ENCODE measurements at regions not wholly inside any gene's neighbourhood (a gene's known extent, or its start where the extent isn't known, plus 50 kb on each side); places are given as distances from the start of the nearest gene placed in this dataset.

DNA sequence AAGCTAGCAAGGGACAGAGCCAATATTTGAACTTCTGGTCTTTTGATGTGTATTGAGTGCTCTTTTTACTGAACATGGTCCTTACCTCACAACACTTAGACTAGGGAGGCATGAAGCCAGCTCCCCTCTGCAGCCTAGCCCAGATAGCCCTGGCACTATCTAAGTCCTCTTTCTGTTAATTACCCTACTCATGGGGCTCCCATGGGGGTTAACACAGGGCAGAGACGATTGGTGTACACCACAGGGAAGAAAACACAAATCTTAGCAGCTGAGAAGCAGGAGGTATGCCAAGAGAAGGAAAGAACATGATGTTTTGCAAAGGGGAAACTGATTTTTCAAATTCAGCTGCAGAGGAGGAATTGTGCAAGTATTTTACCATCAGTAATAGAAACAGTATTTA lies 383.8 kb downstream of the TMEM232 start:
- DNase-seq (ENCODE audit: extremely low read depth, low read depth, low spot score): no peak

DNA sequence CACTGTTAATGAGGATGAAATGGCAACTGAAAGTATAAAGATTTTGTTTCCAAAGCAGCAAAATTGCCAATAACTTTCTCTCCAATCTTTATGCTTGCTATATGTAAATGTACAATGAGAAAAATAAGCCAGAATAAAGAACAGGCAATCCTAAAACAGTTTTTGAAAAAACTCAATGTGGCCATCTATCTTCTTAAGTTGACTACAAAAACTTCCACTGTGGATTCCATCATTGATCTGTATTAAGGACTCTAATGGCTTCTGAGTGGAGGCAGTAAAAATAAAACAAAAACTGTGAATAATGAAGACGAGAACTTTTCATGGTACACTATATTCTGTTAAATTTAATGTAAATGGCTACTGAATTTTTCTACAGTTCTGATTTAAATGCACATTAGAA lies 382.9 kb downstream of the TMEM232 start:
- no peak for DNase-seq (ENCODE audit: extremely low read depth, low read depth, low spot score)

DNA sequence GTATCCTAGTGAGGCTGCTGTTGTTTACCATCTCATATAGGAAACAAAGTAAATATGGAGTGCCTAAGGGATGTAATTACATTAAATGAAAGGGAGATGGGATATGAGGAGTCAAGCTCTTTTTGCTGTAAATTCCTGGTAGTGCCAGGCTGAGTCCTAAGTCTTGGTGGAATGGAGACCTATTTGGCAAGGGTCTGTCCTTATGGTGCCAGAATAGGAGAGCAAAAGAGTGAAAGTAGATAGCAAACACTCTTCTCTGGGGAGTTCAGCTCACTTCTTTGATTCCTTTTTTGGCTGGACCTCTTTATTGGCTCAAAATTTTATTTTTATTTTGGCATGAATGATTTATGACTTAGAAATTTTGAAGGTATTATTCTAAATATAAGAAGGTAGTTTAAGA lies 380.8 kb downstream of the TMEM232 start:
- DNase-seq (ENCODE audit: extremely low read depth, low read depth, low spot score): no peak

DNA sequence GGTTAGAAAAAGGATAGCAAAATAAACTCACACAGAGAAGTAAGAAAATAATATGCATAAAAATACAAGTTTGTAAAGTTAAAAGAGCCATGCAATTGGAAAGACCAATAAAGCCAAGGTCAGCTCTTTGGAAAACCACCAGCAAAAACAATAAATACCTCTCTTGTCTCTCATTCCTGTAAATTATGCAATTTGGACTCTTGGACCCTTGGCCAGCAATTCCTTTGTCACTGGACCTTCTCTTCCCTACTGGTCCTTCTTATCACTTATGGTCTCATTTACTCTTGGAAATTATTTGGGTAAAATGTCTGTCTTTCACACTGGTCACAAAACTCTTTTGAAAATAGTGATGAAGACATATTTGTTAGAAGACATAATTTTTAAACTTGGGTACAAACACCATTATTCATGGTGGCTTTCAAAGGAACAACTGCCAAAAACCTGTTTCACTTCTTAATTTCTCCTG lies 379.5 kb downstream of the TMEM232 start:
- DNase-seq (ENCODE audit: extremely low read depth, low read depth, low spot score): no peak

DNA sequence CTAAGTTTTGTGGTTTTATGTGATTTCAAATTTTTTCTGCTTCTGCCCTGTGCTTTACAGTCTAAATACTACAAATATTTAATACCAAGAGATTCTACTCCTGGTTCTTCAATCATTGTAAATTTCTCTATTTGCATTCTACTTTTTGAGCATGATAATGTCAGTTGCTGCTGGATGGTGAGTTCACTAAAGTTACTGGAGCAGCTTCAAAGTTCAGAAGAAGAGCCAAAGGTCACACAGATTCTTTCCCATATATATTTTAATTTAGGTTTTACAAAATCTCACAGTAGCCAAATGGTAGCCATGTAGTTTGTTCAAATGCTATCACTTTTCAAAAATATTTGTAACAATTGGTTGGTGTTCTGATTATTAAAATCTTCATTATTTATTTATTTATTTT lies 378.7 kb downstream of the TMEM232 start:
- DNase-seq (ENCODE audit: extremely low read depth, low read depth, low spot score): no peak

DNA sequence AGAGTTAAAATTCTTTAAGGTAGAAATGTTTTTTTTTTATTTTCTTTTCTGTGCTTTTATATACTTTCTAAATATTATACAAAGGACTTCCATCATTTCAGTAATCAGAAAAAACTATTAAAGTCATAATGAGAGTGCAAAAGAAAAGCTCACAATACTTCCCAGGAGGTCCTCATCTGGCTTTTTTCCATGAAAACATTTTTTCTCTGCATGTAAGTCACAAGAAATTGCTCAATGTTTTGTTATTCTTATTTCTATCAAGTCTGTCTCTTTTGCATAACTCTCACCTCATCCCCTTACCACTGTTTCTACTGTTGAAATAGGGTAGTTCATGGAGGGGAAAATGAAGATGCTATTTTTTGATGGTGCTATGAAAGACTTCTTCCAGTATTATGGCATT lies 375.0 kb downstream of the TMEM232 start:
- no peak for DNase-seq (ENCODE audit: extremely low read depth, low read depth, low spot score)

DNA sequence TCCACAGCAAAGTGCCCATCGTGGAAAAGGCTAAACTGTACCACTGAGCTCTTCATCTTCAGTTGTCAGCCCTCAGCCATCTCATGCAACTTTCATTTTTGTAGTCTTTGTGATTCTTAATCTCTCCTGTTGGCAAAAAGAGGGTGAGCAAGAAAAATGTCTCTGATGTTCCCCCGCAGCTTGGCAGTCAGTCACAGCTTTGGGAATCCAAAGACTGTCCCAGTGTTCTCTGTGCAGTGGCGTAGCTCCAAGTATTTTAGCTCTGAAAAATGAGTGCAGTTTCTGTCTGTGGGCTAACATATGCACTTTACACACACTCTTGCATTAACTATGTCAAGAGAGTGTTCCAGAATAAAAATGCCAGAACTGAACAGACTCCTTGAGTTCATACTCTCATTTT lies 372.2 kb downstream of the TMEM232 start:
- no peak for DNase-seq (ENCODE audit: extremely low read depth, low read depth, low spot score)

DNA sequence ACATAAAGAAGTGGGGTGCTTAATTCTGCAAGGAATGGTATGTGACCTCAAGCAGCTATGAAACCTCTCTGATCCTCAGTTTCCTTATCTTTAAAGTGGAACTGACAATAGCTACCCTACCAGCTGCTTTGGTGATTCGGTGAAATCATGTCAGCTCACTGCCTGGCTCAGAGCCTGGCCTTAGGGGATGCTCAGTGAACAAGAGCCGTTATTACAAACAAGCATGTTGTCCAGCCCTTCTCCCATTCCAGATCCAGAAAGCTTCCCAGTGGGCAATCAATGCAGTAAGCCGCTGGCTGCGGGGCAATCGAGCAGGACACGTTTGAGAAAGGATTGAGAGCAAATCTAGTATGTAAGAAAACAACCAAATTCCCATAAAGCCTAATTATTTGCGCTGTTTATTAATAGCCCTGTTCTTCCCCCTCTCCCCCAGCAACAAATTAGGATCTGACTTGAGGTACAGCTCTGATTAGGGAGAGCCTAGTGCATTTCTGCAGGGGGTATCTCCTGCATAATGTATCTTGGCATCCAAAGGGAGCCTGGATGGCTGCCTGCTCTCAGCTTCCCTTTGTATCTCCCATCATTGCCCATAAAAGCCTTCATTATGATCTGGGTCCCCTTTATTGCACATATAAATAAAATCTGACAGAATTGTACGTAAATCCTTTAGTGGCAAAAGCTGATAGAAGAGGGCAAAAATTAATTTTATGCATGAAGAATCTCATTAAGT lies 371.4 kb downstream of the TMEM232 start:
- DNase-seq (ENCODE audit: extremely low read depth, low read depth, low spot score): no peak

DNA sequence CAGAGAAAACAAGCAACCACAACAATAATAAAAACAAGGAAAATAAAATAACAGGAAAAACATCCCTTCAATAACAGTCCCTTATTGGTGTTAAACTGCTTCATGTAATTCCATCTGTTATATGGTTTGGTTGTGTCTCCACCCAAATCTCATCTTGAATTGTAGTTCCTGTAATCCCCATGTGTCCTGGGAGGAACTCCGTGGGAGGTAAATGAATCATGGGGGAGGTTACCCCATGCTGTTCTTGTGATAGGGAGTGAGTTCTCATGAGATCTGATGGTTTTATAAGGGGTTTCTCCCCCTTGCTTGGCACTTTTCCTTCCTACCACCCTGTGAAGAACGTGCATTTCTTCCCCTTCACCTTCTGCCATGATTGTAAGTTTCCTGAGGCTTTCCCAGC lies 369.8 kb downstream of the TMEM232 start:
- no peak for DNase-seq (ENCODE audit: extremely low read depth, low read depth, low spot score)

DNA sequence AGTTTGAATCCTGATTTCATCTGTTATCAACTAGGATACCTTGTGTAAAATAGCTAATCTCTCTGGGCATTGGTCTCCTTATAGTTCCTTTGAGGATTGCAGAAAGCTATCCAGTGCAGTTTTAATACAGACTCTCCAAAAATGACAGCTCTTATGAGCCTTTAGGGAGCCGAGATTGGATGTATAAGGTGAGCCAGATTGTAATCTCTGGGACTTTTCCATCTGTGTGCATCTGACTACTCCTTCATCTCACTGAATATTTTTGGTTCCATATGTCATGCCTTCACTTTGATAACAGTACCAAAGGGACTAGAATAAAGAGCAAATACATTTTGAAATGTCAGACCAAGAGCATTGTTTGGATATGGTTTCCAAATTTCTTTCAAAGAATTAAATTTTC lies 367.2 kb downstream of the TMEM232 start:
- DNase-seq (ENCODE audit: extremely low read depth, low read depth, low spot score): no peak

DNA sequence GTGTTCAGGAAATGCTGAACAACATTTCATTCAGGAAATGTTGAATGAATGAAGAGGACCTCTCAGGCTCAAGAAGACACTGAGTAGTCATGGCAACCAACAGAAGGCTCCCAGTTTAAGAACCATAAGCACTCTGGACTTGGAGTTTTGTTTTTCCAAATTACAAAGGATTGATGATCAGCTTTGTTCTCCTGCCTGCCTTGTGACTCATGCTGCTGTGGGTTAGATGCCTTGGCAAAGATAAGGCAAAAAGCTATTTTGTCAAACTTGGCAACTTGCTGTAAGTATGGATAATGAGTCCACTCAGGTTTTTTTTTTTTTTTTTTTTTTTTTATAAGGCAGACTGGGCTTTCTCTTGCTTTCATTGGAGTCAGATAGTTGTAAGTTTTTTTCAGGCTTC lies 365.0 kb downstream of the TMEM232 start:
- no peak for DNase-seq (ENCODE audit: extremely low read depth, low read depth, low spot score)

DNA sequence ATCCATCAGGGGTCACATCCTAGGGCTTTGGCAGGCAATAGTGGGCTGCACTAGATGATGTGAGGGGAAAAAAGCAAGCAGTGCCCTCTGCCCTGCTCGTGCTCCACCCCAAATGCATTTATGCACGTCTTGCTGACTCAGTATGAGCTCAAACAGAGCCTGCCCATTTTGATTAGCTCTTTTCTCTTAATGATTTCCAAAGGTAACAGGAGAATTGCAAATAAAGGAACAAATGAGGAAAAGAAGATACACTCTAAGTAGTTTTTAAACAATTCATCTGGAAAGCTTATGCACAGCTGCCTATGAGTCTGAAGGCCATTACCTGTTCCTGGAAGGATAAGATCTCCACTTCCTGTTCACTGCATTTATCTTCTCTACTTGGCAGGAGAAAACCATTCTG lies 364.2 kb downstream of the TMEM232 start:
- DNase-seq (ENCODE audit: extremely low read depth, low read depth, low spot score): no peak

DNA sequence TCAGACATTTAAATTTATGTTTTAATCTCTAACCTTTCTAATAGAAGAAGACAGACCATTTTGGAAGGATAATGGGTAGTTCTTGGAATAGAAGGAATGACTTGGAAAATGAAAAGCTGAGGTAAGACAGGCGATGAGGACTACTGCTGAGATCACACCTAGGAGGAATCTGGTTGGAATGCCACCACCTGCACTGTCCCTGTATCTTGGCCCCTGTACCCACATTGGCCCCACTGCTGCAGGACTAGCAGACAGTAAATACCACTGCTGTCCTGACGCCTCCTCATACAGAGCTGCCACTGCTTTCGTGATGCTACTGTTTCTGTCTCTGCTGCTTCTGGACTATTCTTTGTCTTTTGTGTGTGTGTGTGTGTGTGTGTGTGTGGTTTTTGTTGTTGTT lies 359.8 kb downstream of the TMEM232 start:
- DNase-seq (ENCODE audit: extremely low read depth, low read depth, low spot score): no peak

Data from glomerular endothelial cell (primary cell).